Hepatocyte (in vitro differentiated cells): ENCODE measurements at regions not wholly inside any gene's neighbourhood (a gene's known extent, or its start where the extent isn't known, plus 50 kb on each side); places are given as distances from the start of the nearest gene placed in this dataset.

Experiments
- DNase-seq: peaks from one replicate; pipeline ENCODE4 v3.0.0-alpha.2; 2016; ENCODE audit warnings: low spot score
- H2AFZ ChIP-seq: fragments of 200-600 bp; sonication (generic); 2 replicates; pipeline ENCODE4 v1.6.0; 2016; ENCODE audit warnings: antibody characterized with exemption, mild to moderate bottlenecking
- H3K27ac ChIP-seq: fragments of 200-600 bp; sonication (generic); 2 replicates; pipeline ENCODE4 v1.5.1; 2016; ENCODE audit warnings: mild to moderate bottlenecking
- H3K27me3 ChIP-seq: fragments of 200-600 bp; sonication (generic); 2 replicates; pipeline ENCODE4 v1.6.1; 2016
- H3K36me3 ChIP-seq: fragments of 200-600 bp; sonication (generic); replicated peaks from 2 replicates; pipeline ENCODE4 v1.5.1; 2016; ENCODE audit warnings: low read depth; ENCODE audit not compliant: insufficient read depth
- H3K4me1 ChIP-seq: fragments of 200-600 bp; sonication (generic); 2 replicates; pipeline ENCODE4 v1.5.1; 2016; ENCODE audit warnings: mild to moderate bottlenecking, moderate library complexity; ENCODE audit not compliant: insufficient read depth
- H3K4me2 ChIP-seq: fragments of 200-600 bp; sonication (generic); 2 replicates; pipeline ENCODE4 v1.6.0; 2016
- H3K4me3 ChIP-seq: fragments of 200-600 bp; sonication (generic); 2 replicates; pipeline ENCODE4 v1.5.1; 2016; ENCODE audit warnings: mild to moderate bottlenecking
- H3K79me2 ChIP-seq: fragments of 200-600 bp; sonication (generic); 2 replicates; pipeline ENCODE4 v1.6.0; 2017; ENCODE audit warnings: mild to moderate bottlenecking
- H3K9me2 ChIP-seq: fragments of 200-600 bp; sonication (generic); replicated peaks from 2 replicates; pipeline ENCODE4 v1.6.0; 2017; ENCODE audit warnings: mild to moderate bottlenecking; ENCODE audit not compliant: insufficient read depth
- H3K9me3 ChIP-seq: fragments of 200-600 bp; sonication (generic); 2 replicates; pipeline ENCODE4 v1.5.1; 2016; ENCODE audit warnings: low read depth, mild to moderate bottlenecking
- H4K20me1 ChIP-seq: fragments of 200-600 bp; sonication (generic); 2 replicates; pipeline ENCODE4 v1.6.0; 2016; ENCODE audit warnings: mild to moderate bottlenecking; ENCODE audit not compliant: insufficient read depth, poor library complexity, severe bottlenecking
- EZH2 ChIP-seq: fragments of 200-600 bp; sonication (generic); IDR thresholded peaks from 2 replicates; pipeline ENCODE4 v1.6.1; 2016; ENCODE audit warnings: antibody characterized with exemption, mild to moderate bottlenecking, borderline replicate concordance
- EZH2phosphoT487 ChIP-seq: fragments of 200-600 bp; sonication (generic); IDR thresholded peaks from one replicate; pipeline ENCODE4 v1.6.1; 2018; ENCODE audit warnings: antibody characterized with exemption, mild to moderate bottlenecking, low read depth, moderate library complexity; ENCODE audit not compliant: unreplicated experiment, severe bottlenecking
- WGBS: methylation state at CpG from one replicate; pipeline ENCODE4 v1.1.6; 2016; ENCODE audit warnings: low lambda C conversion rate; ENCODE audit errors: missing lambda C conversion rate; 5-methylcytosine and 5-hydroxymethylcytosine counted together
- TF ChIP-seq, protein P1 (sequence below): fragments of 200-600 bp; sonication (generic); IDR thresholded peaks from 2 replicates; pipeline ENCODE4 v1.5.1; 2016; ENCODE audit warnings: antibody characterized with exemption, mild to moderate bottlenecking; ENCODE audit not compliant: poor library complexity

DNA sequence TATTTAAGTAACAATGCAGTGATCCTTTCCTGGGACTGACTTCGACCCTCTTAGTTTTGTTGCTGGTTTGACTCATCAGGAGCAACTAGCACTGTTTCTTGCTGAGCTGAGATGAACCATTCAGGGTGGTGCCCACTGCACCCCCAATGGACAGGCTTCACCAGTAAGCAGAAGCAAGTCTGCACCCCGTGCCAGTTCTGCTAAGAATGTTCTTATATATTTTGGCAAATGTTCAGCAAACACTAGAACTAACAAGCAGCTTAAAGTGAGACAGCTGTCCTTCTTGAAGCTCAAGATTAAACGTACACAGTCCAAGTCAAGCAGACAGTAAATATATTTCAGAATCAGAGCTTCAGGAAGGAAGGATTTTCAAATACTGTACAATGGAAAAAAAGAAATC, 561.3 kb upstream of the CDH4 start:
- Histone ChIP-seq H3K9me2 (no peaks in the 10 kb centered on the region), H3K4me1 (no peaks in the 10 kb centered on the region), H3K36me3 (no peaks in the 10 kb centered on the region), H3K4me3 (no peak overlapping the region), H3K27me3 (no peaks in the 10 kb centered on the region), H3K4me2 (no peak overlapping the region), H3K79me2 (no peaks in the 10 kb centered on the region), H3K27ac (no peak overlapping the region), H2AFZ (no peak overlapping the region), H3K9me3 (no peaks in the 10 kb centered on the region), H4K20me1 (no peaks in the 10 kb centered on the region)
- WGBS, result 57% methylated on average over 3 of the region's 3 CpGs
- TF ChIP-seq, protein P1, sequence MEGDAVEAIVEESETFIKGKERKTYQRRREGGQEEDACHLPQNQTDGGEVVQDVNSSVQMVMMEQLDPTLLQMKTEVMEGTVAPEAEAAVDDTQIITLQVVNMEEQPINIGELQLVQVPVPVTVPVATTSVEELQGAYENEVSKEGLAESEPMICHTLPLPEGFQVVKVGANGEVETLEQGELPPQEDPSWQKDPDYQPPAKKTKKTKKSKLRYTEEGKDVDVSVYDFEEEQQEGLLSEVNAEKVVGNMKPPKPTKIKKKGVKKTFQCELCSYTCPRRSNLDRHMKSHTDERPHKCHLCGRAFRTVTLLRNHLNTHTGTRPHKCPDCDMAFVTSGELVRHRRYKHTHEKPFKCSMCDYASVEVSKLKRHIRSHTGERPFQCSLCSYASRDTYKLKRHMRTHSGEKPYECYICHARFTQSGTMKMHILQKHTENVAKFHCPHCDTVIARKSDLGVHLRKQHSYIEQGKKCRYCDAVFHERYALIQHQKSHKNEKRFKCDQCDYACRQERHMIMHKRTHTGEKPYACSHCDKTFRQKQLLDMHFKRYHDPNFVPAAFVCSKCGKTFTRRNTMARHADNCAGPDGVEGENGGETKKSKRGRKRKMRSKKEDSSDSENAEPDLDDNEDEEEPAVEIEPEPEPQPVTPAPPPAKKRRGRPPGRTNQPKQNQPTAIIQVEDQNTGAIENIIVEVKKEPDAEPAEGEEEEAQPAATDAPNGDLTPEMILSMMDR, result no peak
- TF ChIP-seq EZH2phosphoT487 (no peak), EZH2 (no peak)
- no peak for DNase-seq

DNA sequence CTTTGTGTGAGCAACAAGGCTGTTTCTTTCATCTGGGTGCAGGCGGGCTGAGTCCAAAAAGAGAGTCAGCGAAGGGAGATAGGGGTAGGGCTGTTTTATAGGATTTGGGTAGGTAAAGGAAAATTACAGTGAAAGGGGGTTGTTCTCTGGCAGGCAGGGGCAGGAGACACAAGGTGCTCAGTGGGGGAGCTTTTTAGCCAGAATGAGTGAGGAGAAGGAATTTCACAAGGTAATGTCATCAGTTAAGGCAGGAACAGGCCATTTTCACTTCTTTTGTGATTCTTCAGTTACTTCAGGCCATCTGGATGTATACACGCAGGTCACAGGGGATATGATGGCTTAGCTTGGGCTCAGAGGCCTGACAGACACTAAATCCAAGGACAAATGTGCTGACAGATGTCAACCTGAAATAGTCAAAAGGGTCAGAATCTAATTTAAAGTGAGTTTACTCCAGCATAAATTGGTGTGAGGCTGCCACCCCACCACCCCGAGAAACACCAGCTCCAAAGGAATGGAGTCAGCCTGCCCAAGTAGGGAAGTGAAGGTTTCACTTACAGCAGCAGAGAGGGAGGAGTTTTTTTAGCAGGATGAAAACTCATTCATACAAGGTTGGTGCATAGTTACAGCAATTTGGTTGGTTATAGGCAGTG, 560.0 kb upstream of the CDH4 start:
- Histone ChIP-seq H3K36me3 (no peaks in the 10 kb centered on the region), H3K4me1 (peaks cover 1% of the 10 kb centered on the region), H3K27me3 (no peaks in the 10 kb centered on the region), H3K9me3 (no peaks in the 10 kb centered on the region), H4K20me1 (no peaks in the 10 kb centered on the region), H2AFZ (no peak overlapping the region), H3K9me2 (no peaks in the 10 kb centered on the region), H3K4me3 (no peak overlapping the region), H3K4me2 (no peak overlapping the region), H3K79me2 (no peaks in the 10 kb centered on the region), H3K27ac (no peak overlapping the region)
- WGBS, result 60% methylated on average over 4 of the region's 4 CpGs
- no peak for TF ChIP-seq EZH2phosphoT487
- TF ChIP-seq, protein P1, result no peak
- no peak for TF ChIP-seq EZH2
- no peak for DNase-seq

DNA sequence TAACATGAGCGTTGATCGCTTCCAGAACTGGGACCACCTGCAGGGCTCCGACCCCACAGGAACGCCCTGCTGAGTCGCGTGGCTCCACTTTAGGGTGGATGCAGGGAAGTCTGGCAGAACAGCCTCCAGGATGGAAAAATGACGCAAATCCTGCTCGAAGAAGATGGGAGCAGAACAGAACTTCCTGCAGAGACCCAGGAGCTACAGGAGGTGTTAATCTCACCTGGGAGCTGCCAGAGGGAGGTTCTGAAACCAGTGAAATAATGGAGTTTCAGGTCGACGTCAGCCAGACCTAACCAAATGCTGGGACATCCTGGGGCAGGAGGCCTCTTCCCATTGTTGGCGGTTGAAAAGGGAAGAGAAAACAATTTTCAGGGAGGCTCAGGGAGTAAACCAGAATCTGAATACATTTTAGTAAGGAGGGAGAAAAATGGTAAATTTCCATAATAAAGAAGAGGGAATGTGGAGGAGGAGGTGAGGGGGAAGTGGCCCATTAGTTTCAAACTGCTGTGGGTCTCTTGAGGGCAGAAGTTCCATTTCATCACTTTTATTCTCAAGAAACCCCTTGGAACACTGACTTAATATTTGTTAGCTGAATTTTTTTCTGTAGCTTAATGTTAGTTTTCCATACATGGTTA, 558.4 kb upstream of the CDH4 start:
- Histone ChIP-seq H3K9me2 (no peaks in the 10 kb centered on the region), H3K79me2 (no peaks in the 10 kb centered on the region), H3K36me3 (no peaks in the 10 kb centered on the region), H3K4me2 (no peak overlapping the region), H3K9me3 (no peaks in the 10 kb centered on the region), H3K27ac (no peak overlapping the region), H3K4me3 (no peak overlapping the region), H2AFZ (no peak overlapping the region), H3K4me1 (peaks cover 5% of the 10 kb centered on the region), H3K27me3 (no peaks in the 10 kb centered on the region), H4K20me1 (no peaks in the 10 kb centered on the region)
- DNase-seq, result no peak
- TF ChIP-seq, protein P1, result no peak
- TF ChIP-seq EZH2phosphoT487 (no peak), EZH2 (no peak)
- 37% methylated on average over 11 of the region's 11 CpGs for WGBS
